Uterus (tissue), 3 donors: ENCODE measurements at regions not wholly inside any gene's neighbourhood (a gene's known extent, or its start where the extent isn't known, plus 50 kb on each side); places are given as distances from the start of the nearest gene placed in this dataset.

Source experiments
- DNase-seq, 2 donors: peaks; one replicate each; pipeline ENCODE4 v3.0.0-alpha.2; 2019 to 2020
- H3K27ac ChIP-seq, 2 donors: fragments of 200-600 bp; sonication (generic); 1 replicate in 1 of 2; 2 replicates in 1 of 2; pipeline ENCODE4 v1.5.1; 2016 to 2018
- H3K27me3 ChIP-seq, 2 donors: fragments of 200-600 bp; sonication (generic); one replicate each; pipeline ENCODE4 v1.5.1; 2018 to 2019; ENCODE audit warnings: control low read depth in 1 of 2
- H3K36me3 ChIP-seq, 2 donors: fragments of 200-600 bp; sonication (generic); one replicate each; pipeline ENCODE4 v1.5.1; 2019; ENCODE audit warnings: control low read depth in 1 of 2
- H3K4me1 ChIP-seq, 2 donors: fragments of 200-600 bp; sonication (generic); one replicate each; pipeline ENCODE4 v1.5.1; 2018 to 2019; ENCODE audit warnings: control low read depth in 1 of 2
- H3K4me3 ChIP-seq, 2 donors: fragments of 200-600 bp; sonication (generic); 1 replicate in 1 of 2; 2 replicates in 1 of 2; pipeline ENCODE4 v1.5.1; 2018 to 2019; ENCODE audit warnings: mild to moderate bottlenecking in 1 of 2
- H3K9me3 ChIP-seq, 2 donors: fragments of 200-600 bp; sonication (generic); one replicate each; pipeline ENCODE4 v1.5.1; 2019; ENCODE audit warnings: control low read depth in 1 of 2
- CTCF ChIP-seq, 4 experiments: fragments of 200-600 bp in 2 of 4; fragments of 450-650 bp in 2 of 4; sonication (generic) in 2 of 4; IDR thresholded peaks; one replicate each; pipeline ENCODE4 v1.5.1; 2016 to 2019; ENCODE audit warnings: antibody characterized with exemption in 4 of 4, mild to moderate bottlenecking in 2 of 4, moderate library complexity in 1 of 4
- POLR2A ChIP-seq, 2 donors: fragments of 450-650 bp; IDR thresholded peaks; one replicate each; pipeline ENCODE4 v1.6.1; 2016; ENCODE audit warnings: antibody characterized with exemption in 2 of 2, mild to moderate bottlenecking in 1 of 2, moderate library complexity in 1 of 2
- intact Hi-C: fragments of 100-400 bp; cut with DNase I; formaldehyde crosslinking; loops from one replicate; pipeline ENCODE4 v1.15.1; 2023; ENCODE audit warnings: low total_unique reads
- donor health status: DM: yes; HTN: yes; CAD: no.

DNA sequence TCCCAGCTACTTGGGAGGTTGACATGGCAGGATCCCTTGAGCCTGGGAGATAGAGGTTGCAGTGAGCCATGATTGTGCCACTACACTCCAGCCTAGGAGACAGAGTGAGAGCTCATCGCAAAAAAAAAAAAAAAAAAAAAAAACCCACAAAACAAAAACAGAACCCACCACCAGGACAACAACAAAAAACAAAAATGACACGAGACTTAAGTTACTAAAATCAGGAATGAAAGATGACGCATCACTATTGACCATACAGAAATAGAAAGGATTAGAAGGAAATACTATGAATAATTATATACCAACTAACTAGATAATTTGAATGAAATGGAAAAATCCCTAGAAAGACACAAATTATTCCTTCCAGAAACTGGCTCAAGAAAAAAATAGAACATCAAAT lies 432.4 kb upstream of the PMFBP1 start:
- H3K4me1 ChIP-seq = no peaks in the 10 kb centered on the region
- intact Hi-C loops = loop anchor here (10.0 kb wide), 1 partner anchor 410 kb away; no protein-coding TSS in a partner anchor
- DNase-seq = no peak
- H3K4me3 ChIP-seq = no peak overlapping the region
- H3K9me3 ChIP-seq = no peaks in the 10 kb centered on the region
- no peaks in the 10 kb centered on the region for H3K27me3 ChIP-seq
- H3K27ac ChIP-seq = no peak overlapping the region
- no peaks in the 10 kb centered on the region for H3K36me3 ChIP-seq
- TF ChIP-seq POLR2A (IDR thresholded peaks at IDR 0.05) = no peak
- no peak for TF ChIP-seq CTCF (IDR thresholded peaks at IDR 0.05)

DNA sequence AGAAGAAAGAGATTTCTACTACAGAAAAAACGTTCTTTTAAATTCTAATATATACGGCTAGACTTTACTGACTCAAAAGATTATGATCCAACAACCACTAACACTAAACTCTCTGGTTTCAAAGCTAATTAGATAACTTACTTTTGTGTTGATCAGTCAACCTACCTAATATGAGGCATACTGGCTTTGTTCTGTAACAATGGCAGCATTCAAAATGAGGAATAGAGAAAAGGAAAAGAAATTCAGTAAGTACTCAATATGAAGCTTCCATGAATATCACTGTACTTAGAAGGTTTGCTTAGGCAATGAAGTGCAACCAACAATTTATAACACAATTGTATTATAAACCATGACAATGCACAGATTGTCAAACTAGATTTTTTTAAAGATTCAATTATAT lies 430.5 kb upstream of the PMFBP1 start:
- Histone ChIP-seq H3K4me1 (no peaks in the 10 kb centered on the region), H3K27ac (no peak overlapping the region), H3K4me3 (no peak overlapping the region), H3K9me3 (no peaks in the 10 kb centered on the region), H3K27me3 (no peaks in the 10 kb centered on the region), H3K36me3 (no peaks in the 10 kb centered on the region)
- intact Hi-C loops = loop anchor here (10.0 kb wide), 1 partner anchor 412 kb away; no protein-coding TSS in a partner anchor
- DNase-seq = no peak
- TF ChIP-seq POLR2A (IDR thresholded peaks at IDR 0.05) (no peak), CTCF (IDR thresholded peaks at IDR 0.05) (no peak)

DNA sequence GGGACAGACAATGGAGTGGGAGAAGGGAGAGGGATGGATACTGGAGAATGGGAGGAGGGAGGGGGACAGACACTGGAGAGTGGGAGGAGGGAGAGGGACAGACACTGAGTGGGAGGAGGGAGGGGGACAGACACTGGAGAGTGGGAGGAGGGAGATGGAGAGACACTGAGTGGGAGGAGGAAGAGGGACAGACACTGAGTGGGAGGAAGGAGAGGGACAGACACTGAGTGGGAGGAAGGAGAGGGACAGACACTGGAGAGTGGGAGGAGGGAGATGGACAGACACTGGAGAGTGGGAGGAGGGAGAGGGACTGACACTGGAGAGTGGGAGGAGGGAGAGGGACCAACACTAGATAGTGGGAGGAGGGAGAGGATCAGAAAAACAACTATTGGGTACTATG lies 426.7 kb upstream of the PMFBP1 start:
- no peak for DNase-seq
- Histone ChIP-seq H3K36me3 (no peaks in the 10 kb centered on the region), H3K4me1 (no peaks in the 10 kb centered on the region), H3K9me3 (no peaks in the 10 kb centered on the region), H3K27ac (no peak overlapping the region), H3K27me3 (no peaks in the 10 kb centered on the region), H3K4me3 (no peak overlapping the region)
- TF ChIP-seq POLR2A (IDR thresholded peaks at IDR 0.05) (no peak), CTCF (IDR thresholded peaks at IDR 0.05) (no peak)
- intact Hi-C loops = no loop called here

- no peaks in the 10 kb centered on the region for H3K4me1 ChIP-seq
- intact Hi-C loops = no loop called here
- no peaks in the 10 kb centered on the region for H3K27me3 ChIP-seq
- DNase-seq = no peak
- H3K4me3 ChIP-seq = no peak overlapping the region
- no peak overlapping the region for H3K27ac ChIP-seq
- no peaks in the 10 kb centered on the region for H3K9me3 ChIP-seq
- no peak for TF ChIP-seq POLR2A (IDR thresholded peaks at IDR 0.05)
- TF ChIP-seq CTCF (IDR thresholded peaks at IDR 0.05) = no peak
- H3K36me3 ChIP-seq = no peaks in the 10 kb centered on the region
These were observed 426.0 kb upstream of the PMFBP1 start for GRCh38 chr16:72597938-72598337.

DNA sequence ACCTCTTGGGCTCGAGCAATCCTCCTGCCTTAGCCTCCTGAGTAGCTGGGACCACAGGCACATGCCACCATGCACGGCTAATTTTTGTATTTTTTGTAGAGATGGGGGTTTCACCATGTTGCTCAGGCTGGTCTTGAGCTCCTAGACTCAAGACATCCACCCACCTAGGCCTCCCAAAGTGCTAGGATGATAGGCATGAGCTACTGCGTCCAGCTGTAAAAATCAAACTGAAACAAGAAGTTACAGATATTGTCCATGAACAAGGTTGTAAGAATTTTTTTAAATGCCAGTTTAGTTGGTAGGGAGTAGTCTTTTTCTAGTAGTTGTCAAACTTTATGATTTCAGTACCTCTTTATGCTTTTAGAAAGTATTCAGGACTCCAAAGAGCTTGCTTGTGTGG lies 424.4 kb upstream of the PMFBP1 start:
- Histone ChIP-seq H3K27ac (no peak overlapping the region), H3K9me3 (no peaks in the 10 kb centered on the region), H3K27me3 (no peaks in the 10 kb centered on the region), H3K4me1 (no peaks in the 10 kb centered on the region), H3K36me3 (no peaks in the 10 kb centered on the region), H3K4me3 (no peak overlapping the region)
- DNase-seq = no peak
- no peak for TF ChIP-seq CTCF (IDR thresholded peaks at IDR 0.05)
- intact Hi-C loops = no loop called here
